ENCODE measurements at regions not wholly inside any gene's neighbourhood (a gene's known extent, or its start where the extent isn't known, plus 50 kb on each side); places are given as distances from the start of the nearest gene placed in this dataset.

GRCh38 chr13:76470991-76471390 is 415.2 kb downstream of the KCTD12 start:
- no peak overlapping the region for H4K91ac ChIP-seq (replicated peaks; ENCODE audit: insufficient read length, low read length)
- no peak overlapping the region for H2BK5ac ChIP-seq (ENCODE audit: low read depth, low read length)
- no peak overlapping the region for H3K4ac ChIP-seq (replicated peaks; ENCODE audit: insufficient read length, low read depth, low read length)
- H4K5ac ChIP-seq (ENCODE audit: insufficient read length, low read depth, low read length) = no peak overlapping the region
- ChIA-PET POLR2A (ENCODE audit: partially characterized antibody) (no interaction called here), CTCF (ENCODE audit: partially characterized antibody) (interaction anchor here (2.6 to 6.8 kb wide), 3 partner anchors 433 to 775 kb away, joined by 5 to 46 read pairs (median 7); no protein-coding TSS in a partner anchor)
- H3K9me3 ChIP-seq (ENCODE audit: insufficient read depth in 2 of 2, low read depth in 1 of 2, low read length in 1 of 2) = no peaks in the 10 kb centered on the region
- H3K79me2 ChIP-seq (ENCODE audit: control insufficient read depth in 1 of 2, insufficient read depth in 2 of 2, low read length in 2 of 2) = no peaks in the 10 kb centered on the region
- WGBS, 2 experiments (ENCODE audit: extremely low coverage in 1 of 2, insufficient coverage in 1 of 2, insufficient read length in 1 of 2, insufficient replicate concordance in 2 of 2, low coverage in 1 of 2, low lambda C conversion rate in 2 of 2, missing lambda C conversion rate in 1 of 2) = 92% methylated on average over 6 of the region's 6 CpGs; no CpG with 5 or more reads in 1 of the 2 experiments
- H4K8ac ChIP-seq (ENCODE audit: extremely low read depth, insufficient read depth, low read length) = no peak overlapping the region
- H3K23me2 ChIP-seq (ENCODE audit: low read depth, low read length) = no peaks in the 10 kb centered on the region
- no peak overlapping the region for H3K23ac ChIP-seq (ENCODE audit: insufficient read length)
- no peak overlapping the region for H3K14ac ChIP-seq (ENCODE audit: insufficient read length)
- H3K27ac ChIP-seq (ENCODE audit: low read depth, low read length) = no peak overlapping the region
- H3K4me1 ChIP-seq (replicated peaks in 1 of 4; ENCODE audit: control insufficient read depth in 3 of 4, insufficient read depth in 4 of 4, low read length in 3 of 4) = peaks cover 0 to 9% (median 0%) of the 10 kb centered on the region in 4 experiments; a peak in 1 of 7 replicates
- no peak overlapping the region for H3K4me2 ChIP-seq (ENCODE audit: insufficient read depth in 1 of 2, low read depth in 2 of 2, low read length in 2 of 2)
- H3K27me3 ChIP-seq (replicated peaks in 1 of 4; ENCODE audit: control insufficient read depth in 3 of 4, extremely low read depth in 1 of 4, insufficient read depth in 3 of 4, low read length in 3 of 4) = no peaks in the 10 kb centered on the region
- H2BK20ac ChIP-seq (ENCODE audit: low read length) = no peak overlapping the region
- no peak overlapping the region for H3K9ac ChIP-seq (replicated peaks in 1 of 4; ENCODE audit: extremely low read depth in 1 of 4, low read depth in 3 of 4, low read length in 3 of 4)
- no peak for FAIRE-seq
- H2AFZ ChIP-seq (ENCODE audit: low read length) = no peak overlapping the region
- H4K20me1 ChIP-seq (replicated peaks in 1 of 2; ENCODE audit: control insufficient read depth in 1 of 2, insufficient read depth in 2 of 2, low read length in 2 of 2) = no peaks in the 10 kb centered on the region
- H2BK120ac ChIP-seq (replicated peaks; ENCODE audit: low read depth, low read length) = no peak overlapping the region
- H3K36me3 ChIP-seq (ENCODE audit: control insufficient read depth in 2 of 4, insufficient read depth in 4 of 4, low read length in 3 of 4) = no peaks in the 10 kb centered on the region
- H3K4me3 ChIP-seq (ENCODE audit: extremely low read depth in 1 of 4, insufficient read depth in 2 of 4, low read depth in 3 of 4, low read length in 4 of 4) = no peak overlapping the region
- DNase-seq (ENCODE audit: low read depth in 1 of 2, low spot score in 2 of 2) = no peak
- H3K18ac ChIP-seq (ENCODE audit: extremely low read depth, low read length) = no peak overlapping the region
- no peak overlapping the region for H2BK12ac ChIP-seq (ENCODE audit: low read depth, low read length)
- H3K79me1 ChIP-seq (ENCODE audit: low read depth, low read length) = no peaks in the 10 kb centered on the region
- no peak overlapping the region for H2BK15ac ChIP-seq (ENCODE audit: low read length)
- TF ChIP-seq SAP30 (IDR thresholded peaks at IDR 0.05; ENCODE audit: insufficient read depth, insufficient replicate concordance, low read length) = no peak
- no peak for TF ChIP-seq RFX5 (IDR thresholded peaks at IDR 0.05; ENCODE audit: borderline replicate concordance, low read depth, low read length)
- no peak for TF ChIP-seq NRF1 (IDR thresholded peaks at IDR 0.05; ENCODE audit: low read depth, low read length)
- peak; percentile 76 for TF ChIP-seq TBP (IDR thresholded peaks at IDR 0.05; ENCODE audit: low read depth, low read length)
- TF ChIP-seq SIRT6 (IDR thresholded peaks at IDR 0.05; ENCODE audit: low read length) = no peak
- TF ChIP-seq, protein P1, sequence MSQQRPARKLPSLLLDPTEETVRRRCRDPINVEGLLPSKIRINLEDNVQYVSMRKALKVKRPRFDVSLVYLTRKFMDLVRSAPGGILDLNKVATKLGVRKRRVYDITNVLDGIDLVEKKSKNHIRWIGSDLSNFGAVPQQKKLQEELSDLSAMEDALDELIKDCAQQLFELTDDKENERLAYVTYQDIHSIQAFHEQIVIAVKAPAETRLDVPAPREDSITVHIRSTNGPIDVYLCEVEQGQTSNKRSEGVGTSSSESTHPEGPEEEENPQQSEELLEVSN (IDR thresholded peaks at IDR 0.05) = no peak
- peak; percentile 81 for TF ChIP-seq POLR2AphosphoS5 (IDR thresholded peaks at IDR 0.05; ENCODE audit: low read depth, low read length)
- TF ChIP-seq CTCF (IDR thresholded peaks at IDR 0.05; ENCODE audit: control extremely low read depth in 1 of 3, insufficient read depth in 1 of 3, low read depth in 1 of 3, low read length in 3 of 3) = no peak
- TF ChIP-seq HDAC2 (IDR thresholded peaks at IDR 0.05; ENCODE audit: borderline replicate concordance in 1 of 2, low read depth in 2 of 2, low read length in 2 of 2) = no peak
- peak; percentile 93 for TF ChIP-seq TAF7 (optimal IDR thresholded peaks at IDR 0.05; ENCODE audit: borderline replicate concordance, low read depth, low read length)
- peak; percentile 36 to 83 for TF ChIP-seq POLR2A (IDR thresholded peaks at IDR 0.05; ENCODE audit: control extremely low read depth in 1 of 2, low read depth in 2 of 2, low read length in 2 of 2)
- TF ChIP-seq CBX5 (IDR thresholded peaks at IDR 0.05; ENCODE audit: low read depth, low read length) = no peak
- H3K56ac ChIP-seq (replicated peaks; ENCODE audit: insufficient read length, low read depth, low read length) = no peak overlapping the region
- no peak overlapping the region for H2AK5ac ChIP-seq (ENCODE audit: low read depth, low read length)

Data from H1 (cell line).